GM03348 (cell line): ENCODE measurements at regions not wholly inside any gene's neighbourhood (a gene's known extent, or its start where the extent isn't known, plus 50 kb on each side); places are given as distances from the start of the nearest gene placed in this dataset.
"Not testable (repeated sequence)": the region's sequence is repeated elsewhere in the genome, so short reads cannot be mapped to it uniquely, and the experiment has no call there.

ENCODE experiments used
- DNase-seq: peaks from one replicate; pipeline ENCODE4 v3.0.0; 2012; ENCODE audit warnings: low spot score

DNA sequence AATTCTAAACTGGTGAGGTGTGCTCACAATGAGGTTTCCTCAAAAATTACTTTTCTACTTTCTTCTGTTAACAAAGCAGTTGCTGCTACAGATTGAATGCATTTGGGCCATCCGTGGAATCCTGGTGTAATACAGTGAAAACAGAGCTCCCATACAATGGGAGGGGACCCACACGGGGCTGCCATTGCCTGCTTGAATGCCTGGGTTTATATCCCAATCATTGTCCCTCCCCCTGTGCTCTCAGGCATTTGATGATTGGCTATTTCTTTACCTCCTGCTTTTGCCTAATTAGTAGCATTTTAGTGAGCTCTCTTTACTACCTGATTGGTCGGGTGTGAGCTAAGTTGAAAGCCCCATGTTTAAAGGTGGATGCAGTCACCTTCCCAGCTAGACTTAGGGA, 52.9 kb upstream of the CSF1 start:
- not testable (repeated sequence) for DNase-seq

- not testable (repeated sequence) for DNase-seq
Measured at GRCh38 chr1:109855986-109856385, 54.7 kb upstream of the CSF1 start.

- not testable (repeated sequence) for DNase-seq
Measured at GRCh38 chr1:109853972-109854371, 56.7 kb upstream of the CSF1 start.

GRCh38 chr1:109852221-109853015, 58.2 kb upstream of the CSF1 start:
- DNase-seq = not testable (repeated sequence)

GRCh38 chr1:109850827-109851226, 59.8 kb upstream of the CSF1 start:
- DNase-seq = no peak

- no peak for DNase-seq
Measured at GRCh38 chr1:109850194-109850593, 60.5 kb upstream of the CSF1 start.

GRCh38 chr1:109849655-109850054, 61.0 kb upstream of the CSF1 start:
- DNase-seq = no peak

DNA sequence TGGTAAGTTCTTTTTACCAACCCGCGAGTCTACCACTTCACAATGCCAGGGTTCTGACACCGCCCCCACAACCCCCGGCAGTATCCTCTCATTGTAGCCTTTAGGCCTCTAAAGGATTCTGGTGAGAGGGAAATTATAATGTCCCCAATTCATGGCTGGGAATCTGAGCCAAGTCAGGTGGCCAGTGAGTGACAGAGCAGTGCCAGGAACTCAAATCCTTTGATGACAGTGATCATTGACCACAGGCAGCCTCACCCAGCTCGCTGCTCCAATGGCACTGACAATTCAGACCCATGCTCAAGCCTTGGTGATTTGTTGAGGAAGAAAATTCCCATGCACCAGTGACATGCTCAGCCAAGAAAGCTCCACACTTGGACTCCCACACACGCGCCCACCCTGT, 63.4 kb upstream of the CSF1 start:
- no peak for DNase-seq

DNA sequence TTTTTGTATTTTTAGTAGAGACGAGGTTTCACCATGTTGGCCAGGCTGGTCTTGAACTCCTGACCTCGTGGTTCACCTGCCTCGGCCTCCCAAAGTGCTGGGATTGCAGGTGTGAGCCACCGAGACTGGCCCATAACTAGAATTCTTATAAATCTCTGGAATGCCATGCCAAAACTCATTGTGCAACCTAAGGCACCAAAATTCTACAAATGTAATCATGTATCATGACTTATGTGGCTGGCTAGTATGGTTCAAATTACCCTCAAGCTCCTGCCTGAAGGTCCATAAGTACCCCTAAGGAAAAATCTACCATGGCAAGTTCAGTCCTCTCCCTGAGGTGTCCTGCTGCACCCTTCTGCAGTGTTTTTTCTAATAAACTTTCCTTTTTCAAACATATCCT, 63.8 kb upstream of the CSF1 start:
- DNase-seq = no peak

DNA sequence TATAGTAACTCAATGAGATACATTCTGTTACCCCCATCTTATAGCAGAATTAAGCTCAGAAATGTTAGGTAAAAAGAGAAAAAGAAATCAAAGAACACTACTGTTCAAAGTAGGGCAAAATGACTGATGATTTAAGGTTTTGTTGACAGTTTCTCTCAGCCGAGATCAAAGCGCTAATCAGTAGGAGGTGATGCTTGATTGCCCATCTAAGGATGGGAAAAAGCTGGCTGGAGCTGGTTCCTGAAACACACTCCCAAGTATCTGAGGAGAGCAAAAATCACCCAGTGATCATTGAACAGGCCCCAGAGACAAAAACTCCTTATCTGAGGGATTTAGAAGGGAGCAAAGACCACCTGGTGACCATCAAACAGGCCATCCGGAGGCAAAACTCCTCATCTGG, 64.5 kb upstream of the CSF1 start:
- no peak for DNase-seq

DNA sequence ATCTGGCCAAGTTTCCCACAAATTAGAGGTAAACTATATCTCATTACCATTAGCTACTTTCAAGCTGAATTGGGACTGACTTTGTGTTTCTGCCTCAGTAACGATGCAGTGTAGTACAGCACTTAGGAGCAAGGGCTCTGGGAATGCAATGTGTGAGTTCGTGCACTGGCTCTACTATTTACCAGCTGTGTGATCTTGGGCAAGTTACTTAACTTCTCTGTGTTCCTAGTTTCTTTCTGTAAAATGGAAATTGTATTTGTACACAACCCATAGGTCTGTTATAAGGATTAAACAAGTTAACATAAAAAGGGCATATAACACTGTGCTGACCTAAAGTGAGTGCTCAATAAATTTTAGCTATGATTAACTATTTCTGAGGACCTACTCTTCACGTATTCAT, 65.0 kb upstream of the CSF1 start:
- no peak for DNase-seq

DNA sequence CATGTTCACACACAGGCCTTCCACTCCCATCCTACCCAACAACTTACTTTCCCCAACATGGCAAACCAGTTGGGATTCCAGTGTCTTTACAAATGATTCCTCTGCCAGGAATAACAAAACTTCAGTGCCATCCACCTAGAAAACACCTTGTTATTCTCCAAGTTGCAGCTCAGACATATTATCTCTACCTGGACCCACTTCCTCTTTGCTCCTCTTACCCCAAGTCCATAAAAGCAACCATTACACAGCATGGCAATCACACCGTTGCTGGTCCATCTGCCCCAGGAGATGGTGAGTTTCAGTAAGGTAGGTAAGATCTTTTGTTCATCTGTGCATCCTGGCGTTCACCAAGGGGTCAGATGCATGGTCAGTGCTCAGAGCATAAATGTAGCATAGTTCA, 66.0 kb upstream of the CSF1 start:
- DNase-seq = no peak

DNA sequence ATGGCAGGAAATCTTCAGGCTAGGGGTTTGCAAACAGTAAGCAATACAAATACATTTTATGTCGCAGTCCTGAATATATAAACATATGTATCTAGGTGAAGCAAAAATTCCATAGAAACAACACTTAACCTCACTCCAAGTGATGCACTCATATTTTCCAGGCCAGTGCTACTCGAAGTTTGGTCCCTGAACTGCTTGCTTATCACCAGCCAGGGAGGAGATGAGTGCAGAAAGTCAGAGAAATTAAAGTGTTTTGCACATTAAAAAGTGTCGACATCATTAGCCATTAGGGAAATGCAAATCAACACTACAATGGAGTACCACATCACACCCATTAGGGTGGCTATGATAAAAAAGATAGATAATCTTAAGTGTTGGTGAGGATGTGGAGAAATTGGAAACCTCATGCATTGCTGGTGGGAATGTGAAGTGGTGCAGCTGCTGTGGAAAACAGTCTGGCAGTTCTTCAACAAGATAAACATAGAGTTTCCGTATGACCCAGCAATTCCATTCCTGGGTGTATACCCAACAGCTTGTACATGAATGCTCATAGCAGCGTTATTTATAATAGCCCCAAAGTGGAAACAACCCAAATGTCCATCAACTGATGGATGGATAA, 70.5 kb upstream of the CSF1 start:
- no peak for DNase-seq

DNA sequence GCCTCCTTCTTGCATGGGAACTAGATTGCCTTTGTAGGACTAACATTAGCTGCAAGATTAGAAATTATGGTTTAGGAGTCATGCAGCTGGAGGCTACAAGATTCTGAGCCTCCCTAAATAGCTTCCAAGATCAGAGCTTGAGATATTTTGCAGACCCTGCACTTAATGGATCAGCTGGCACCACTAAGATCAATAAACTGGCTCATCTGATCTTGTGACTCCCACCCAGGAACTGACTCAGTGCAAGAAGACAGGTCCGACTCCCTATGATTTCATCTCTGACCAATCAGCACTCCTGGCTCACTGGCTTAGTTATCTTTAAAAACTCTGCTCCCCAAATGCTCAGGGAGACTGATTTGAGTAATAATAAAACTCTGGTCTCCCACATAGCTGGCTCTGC, 71.4 kb upstream of the CSF1 start:
- not testable (repeated sequence) for DNase-seq

DNA sequence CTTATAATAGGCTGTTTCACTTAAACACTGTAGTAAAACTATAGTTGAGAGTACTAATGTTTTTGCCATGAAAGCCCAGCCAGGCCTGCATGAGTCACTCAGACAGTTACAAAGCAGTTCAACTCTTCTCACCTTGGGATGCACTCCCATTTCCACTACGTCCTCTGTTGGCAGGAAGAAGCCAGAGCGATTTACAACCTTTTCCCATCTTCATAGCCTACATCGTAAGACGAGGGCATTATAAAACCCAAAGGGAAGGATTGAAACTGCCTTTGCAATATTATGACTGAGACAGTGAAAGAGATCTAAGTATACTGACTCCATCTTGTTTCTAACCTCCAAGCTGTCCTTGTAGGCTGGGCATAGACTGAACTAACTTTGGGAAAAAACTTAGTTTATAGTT, 71.8 kb upstream of the CSF1 start:
- DNase-seq = peak; percentile 45

GRCh38 chr1:109837852-109838570, 72.6 kb upstream of the CSF1 start:
- no peak for DNase-seq

DNA sequence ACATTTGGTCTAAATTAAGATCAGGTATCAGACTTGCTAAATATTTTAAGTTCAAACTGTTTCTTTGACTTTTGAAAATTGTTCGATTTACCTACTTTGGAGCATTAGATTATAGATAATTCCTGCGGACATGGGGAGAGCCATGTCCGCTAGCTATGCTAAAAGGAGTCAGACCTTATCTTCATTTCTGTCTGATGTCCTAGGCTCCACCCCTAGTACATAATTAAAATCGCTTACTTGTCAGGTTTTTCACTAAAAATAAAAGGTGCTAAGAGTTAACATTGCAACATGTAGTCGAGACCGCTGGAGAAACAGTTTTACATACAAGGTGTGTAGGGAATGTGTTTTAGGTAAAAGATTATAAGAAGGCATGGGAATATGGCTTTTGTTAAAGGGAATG, 71.9 kb upstream of the EPS8L3 start:
- DNase-seq = not testable (repeated sequence)

GRCh38 chr1:109834951-109835350, 71.2 kb upstream of the EPS8L3 start:
- DNase-seq = no peak

- no peak for DNase-seq
Measured at GRCh38 chr1:109832945-109833344, 69.2 kb upstream of the EPS8L3 start.

- DNase-seq = peak; percentile 52
Measured at GRCh38 chr1:109828756-109829505, 65.2 kb upstream of the EPS8L3 start.

DNA sequence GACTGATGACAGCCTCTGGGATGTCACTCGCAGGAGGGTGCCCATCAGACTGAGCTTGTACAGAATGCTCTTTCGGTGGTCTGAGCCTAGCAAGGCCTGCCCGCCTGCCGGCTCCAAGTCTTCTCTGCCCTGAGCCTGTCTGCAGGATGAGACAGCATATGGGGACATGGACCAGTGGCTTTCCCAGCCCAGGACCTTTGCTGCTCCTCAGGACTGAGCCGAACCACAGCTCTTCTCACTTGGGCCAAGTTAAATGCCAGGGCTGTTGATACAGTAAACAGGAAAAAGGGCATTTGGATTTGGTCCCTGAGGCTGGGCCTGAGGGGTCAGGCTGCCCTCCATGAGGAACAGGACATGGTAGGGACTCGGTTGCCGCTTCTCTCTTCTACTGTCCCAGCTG, 64.3 kb upstream of the EPS8L3 start:
- no peak for DNase-seq

- no peak for DNase-seq
Measured at GRCh38 chr1:109827466-109827865, 63.7 kb upstream of the EPS8L3 start.
